Activated CD4-positive, alpha-beta T cell treated with anti-CD3 and anti-CD28 coated beads for 1 hour (primary cell): ENCODE measurements at regions not wholly inside any gene's neighbourhood (a gene's known extent, or its start where the extent isn't known, plus 50 kb on each side); places are given as distances from the start of the nearest gene placed in this dataset.

Source experiments
- DNase-seq: peaks from one replicate; pipeline ENCODE4 v3.0.0-alpha.2; 2020

DNA sequence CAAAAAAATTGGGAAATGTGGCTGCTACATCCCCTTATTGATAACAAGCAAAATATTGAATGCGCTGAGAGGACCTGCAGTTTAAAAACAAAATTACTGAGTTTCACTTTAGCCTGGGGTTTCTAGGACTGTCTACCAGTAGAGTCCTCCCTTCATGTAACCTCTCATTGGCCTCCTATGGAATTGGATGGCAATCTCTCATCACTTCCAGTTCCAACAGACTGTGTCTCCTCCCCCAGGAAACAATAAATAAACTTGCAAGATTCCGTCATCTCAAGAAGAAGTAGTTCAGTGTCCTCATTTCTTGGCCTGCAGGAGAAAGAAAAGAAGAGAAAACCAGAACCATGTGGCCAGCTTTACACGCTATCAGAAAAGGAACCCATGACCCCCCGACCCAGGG lies 123.8 kb downstream of the TLE3 start:
- DNase-seq: no peak

DNA sequence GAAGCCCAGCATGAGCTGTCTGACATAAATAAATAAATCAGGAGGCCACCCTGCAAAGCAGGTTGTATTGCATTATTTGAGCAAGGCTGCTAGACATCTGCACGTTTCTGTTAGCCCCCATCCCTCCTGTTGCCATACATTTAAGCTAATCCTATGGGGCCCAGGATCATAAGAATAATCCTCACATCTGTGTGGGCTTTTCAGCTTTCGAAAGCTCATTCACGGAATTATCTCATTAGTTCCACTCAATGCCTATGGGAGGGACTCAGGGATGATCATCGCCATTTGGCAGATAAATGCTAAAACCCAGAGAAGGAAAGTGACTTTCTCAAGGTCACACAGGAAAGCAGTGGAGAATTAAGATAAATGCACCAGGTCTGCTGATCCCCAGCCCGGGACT lies 123.4 kb downstream of the TLE3 start:
- no peak for DNase-seq

GRCh38 chr15:69976366-69976994 lies 121.2 kb downstream of the TLE3 start:
- no peak for DNase-seq

DNA sequence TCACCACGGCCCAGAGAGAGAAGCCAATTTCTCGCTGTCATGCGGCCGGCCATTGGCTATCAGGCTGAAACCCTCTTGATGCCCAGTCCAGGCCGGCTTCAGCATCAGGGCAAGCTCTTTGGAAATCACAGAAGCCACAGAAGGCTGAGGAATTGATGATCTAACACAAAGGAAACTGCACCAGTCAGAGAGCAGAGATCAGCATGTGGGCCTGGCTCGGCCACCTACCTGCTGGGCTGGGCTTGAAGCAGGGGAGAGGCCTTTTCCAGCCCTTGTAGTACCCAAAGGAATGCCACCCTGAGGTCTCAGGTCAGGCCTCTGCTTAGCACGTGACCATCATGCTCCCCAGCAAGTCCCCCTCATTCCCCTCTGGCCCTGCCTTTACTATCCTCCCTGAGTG lies 119.1 kb downstream of the TLE3 start:
- no peak for DNase-seq

DNA sequence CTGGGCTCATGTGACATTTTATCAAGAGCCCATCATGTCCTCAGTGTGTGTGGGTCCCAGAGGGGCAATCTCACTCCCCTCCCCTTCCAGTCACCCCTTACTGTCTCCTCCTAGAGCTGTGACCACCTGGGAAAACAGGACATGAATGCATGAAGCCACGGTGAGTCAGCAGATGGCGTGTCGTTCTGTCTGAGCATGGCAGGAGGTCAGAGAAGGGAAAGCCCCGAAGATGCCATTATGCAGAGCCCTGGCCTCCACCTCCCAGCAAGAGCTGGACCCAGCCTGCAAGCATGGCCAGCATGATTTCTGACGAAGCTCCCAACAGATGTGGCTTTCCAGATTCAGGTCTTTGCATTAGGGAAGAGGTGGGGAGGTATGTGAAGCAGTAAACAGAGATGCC lies 118.5 kb downstream of the TLE3 start:
- no peak for DNase-seq

GRCh38 chr15:69979783-69980182 lies 117.9 kb downstream of the TLE3 start:
- no peak for DNase-seq

DNA sequence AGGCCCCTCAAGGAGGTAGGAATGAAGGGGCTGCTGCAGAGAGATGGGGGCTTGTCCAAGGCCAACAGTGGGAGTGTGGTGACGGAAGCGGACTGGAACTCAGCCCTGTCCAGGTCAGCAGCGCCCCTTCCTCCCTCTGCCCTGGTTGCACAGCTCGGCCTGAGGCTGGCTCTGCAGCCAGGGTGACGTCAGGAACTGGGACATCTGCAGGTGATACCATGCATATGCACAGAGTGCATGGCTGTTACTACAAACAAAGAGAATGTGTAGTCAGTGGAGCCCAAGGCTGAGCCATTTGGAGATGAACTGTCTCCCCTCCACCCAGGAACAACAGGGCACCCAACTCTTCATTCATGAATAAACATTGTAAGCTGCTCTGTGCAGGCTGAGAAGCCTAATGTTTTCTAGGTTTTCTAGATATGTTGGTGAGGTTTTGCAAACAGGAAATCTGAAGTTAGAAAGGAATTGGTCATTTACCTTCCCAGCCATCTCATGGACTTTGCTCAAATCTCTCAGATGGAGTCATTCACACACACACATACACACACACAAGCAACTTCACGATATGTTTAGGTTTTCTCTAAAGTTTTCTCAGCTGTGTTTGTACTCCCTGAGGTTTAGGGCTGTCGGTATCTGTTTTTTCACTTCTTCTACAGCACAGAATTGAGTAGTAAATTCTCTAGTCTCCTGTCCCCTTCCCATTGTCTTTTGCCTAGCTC lies 117.2 kb downstream of the TLE3 start:
- no peak for DNase-seq

DNA sequence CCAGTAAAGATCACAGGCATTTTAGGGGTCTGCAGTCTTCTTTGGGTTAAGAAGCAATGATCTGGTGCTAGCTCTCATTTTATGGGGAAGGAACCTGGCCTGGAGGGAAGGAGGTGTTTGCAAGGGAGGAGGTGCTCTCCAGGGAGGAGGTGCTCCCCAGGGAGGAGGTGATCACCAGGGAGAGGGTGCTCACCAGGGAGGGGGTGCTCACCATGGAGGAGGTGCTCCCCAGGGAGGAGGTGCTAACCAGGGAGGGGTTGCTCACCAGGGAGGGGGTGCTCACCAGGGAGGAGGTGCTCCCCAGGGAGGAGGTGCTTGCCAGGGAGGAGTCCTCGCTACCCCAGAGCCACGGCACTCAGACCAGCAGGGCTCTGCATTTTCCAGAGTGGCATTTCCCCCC lies 115.7 kb downstream of the TLE3 start:
- no peak for DNase-seq

DNA sequence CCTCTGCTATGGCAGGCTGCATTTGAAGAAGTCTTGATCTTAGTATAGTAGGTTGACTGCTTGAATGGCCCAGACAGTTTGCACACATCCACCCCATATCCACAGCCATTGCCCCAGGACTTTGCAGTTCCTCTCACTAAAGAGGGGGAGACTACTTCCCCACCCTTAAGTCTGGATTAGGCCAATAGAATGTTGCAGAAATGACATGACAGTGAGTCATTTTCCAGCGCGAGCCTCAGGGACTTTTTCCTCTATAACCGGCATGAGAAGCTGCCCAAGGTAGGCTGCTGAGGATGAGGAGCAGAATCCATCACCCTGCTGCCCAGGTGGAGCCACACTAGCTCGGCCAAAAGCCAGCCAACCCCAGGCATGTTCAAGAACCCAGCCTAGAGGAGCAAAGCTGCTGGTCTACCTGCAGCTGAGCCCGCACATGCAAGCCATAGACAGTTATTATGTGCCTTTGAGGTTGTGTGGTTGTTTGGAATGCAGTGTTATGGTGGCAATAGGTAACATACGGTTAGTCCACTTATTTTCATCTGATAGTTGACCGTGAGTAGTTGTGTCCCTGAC lies 113.9 kb downstream of the TLE3 start:
- DNase-seq: no peak

DNA sequence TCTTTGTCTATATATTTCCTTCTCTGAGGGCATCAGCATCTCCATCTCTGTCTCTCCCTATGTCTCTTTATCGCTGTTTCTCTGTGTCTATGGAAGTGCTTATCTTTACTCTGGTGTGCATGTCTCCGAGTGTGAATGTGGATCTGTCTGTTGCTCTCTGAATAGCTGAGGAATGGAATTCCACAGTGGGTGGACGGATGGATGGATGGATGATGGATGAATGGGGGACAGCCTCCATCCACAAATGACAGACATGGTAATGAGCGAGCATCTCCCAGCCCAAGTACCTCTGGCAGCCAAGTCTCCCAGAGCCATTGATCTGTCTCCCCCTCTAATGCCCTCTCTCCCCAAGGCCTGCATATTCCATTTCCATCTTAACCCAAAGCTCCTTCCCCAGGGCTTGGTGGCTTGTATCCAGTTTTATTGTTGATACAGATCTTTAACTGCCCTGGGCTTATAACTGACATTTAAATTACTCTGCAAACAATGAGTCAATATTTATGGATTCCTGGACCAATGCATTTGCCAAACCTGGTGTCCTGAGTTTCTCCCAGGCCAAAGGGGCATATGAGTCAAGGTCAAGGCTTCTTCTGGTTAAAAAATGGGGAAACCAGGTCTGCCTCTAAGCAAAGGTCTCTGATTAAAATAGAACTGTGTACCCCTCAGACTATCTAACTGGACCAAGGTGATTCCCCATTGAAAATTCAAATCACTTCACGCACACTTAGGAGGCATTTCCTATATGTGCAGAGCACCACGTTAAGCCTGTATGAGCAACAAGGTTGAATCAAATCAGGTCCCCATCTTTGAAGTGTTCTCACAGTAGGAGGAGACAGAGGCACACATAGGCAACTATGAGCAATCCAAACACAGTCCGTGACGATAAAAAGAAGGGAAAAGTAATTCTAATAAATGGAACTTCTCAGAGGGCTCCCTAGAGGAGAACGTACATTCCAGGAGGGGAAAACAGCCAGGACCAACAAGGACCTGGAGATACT lies 109.9 kb downstream of the TLE3 start:
- DNase-seq: no peak

GRCh38 chr15:69988541-69989225 lies 109.0 kb downstream of the TLE3 start:
- DNase-seq: no peak

GRCh38 chr15:69990566-69991421 lies 106.9 kb downstream of the TLE3 start:
- no peak for DNase-seq

GRCh38 chr15:69991551-69991980 lies 106.2 kb downstream of the TLE3 start:
- DNase-seq: no peak

DNA sequence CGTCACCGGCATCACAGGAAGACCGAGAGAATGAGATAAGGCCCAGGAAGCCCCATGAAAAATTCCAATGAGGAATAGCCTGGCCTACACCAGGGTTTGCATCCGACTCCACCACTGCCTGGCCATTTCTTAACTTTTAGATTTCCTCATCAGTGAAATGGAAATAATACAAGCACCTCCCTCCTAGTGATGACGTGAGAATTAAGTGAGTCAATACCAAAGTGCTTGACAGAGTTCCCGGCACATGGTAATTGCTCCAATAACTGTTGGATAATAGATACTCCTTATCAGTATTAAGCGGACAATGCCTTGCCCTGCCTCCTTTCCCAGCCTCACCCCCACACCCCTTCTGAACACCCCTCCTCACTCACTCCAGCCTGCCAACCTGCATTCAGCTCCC lies 105.4 kb downstream of the TLE3 start:
- no peak for DNase-seq

DNA sequence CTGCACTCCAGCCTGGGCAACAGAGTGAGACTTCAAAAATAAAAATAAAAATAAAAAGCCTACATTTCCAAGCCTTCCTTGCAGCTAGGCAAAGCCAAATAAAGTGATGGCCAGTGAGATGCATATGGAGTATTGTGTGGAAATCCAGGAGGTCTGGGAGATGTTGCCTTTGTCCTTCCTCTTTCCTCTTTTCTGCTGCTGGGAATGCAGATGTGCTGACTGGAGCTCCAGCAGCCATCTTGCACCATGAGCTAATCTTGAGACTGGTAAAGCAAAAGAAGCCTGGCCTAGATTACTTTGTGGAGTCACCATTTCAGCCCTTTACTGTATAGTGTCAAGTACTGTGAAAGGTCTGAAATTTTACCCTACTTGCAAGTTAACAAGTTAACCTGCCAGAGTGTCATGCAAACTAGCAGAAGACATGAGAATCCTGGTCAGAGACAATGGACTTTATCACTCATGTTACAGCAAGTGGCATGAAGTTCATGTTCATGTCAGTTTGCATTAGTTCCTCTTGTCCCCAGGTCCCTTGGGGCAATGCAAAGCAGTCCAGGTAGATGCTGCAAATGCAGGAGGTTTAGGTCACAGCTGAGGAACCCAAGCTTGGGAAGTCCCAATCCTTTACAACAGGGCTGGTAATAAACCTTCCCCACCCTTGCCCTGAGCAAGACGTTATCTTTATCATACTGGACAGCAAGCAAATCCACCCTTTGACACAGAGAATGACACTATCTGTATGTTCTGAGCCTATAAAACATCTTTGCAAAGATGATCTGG lies 103.1 kb downstream of the TLE3 start:
- no peak for DNase-seq

DNA sequence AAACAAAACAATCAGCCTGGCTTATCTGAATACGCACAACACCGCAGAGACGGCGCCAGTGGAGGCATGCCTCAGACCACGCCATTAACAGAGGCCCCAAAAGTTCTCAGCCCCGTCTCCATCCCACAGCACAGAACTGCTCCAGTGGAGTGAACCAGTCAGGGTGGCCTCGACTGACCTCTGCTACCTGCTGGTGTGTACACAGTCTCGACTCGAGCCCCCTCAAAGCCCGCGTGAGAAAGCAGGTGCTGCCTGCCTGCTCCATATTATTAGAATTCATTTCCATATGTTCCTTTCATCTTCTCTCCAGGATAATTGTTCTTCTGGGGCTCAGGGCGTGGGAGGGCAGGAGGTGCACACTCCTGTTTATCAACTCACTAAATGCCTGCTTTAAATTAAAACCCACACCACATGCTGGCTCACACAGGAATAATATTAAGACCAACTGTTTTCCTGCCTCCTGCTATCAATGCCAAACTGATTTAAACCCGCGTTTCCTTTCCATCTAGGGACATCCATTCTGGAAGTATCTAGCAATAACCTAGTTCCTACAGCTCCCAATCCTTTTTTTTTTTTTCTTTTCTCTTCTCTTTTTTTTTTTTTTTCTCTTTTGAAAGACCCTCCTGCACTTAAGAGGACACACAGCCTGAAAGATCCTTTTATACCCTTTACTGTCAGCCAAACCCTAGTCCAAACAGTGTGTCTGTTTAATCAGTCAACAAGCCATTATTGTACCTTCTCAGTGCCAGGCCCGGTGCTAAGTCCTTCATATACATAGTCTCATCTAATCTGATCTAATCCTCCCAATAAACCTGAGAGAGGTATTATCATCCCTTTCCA lies 101.2 kb downstream of the TLE3 start:
- DNase-seq: no peak

GRCh38 chr15:69997161-69997485 lies 100.6 kb downstream of the TLE3 start:
- DNase-seq: no peak
